Mammary epithelial cell (primary cell): ENCODE measurements at regions not wholly inside any gene's neighbourhood (a gene's known extent, or its start where the extent isn't known, plus 50 kb on each side); places are given as distances from the start of the nearest gene placed in this dataset.

ENCODE experiments used
- EZH2 ChIP-seq: IDR thresholded peaks from 2 replicates; pipeline ENCODE4 v1.6.1; 2012; ENCODE audit warnings: low read length, inconsistent platforms, borderline replicate concordance
- TF ChIP-seq, protein P1 (sequence below), 2 donors: IDR thresholded peaks in 1 of 2; conservative IDR thresholded peaks in 1 of 2; 2 replicates each; pipeline ENCODE4 v1.5.1; 2011 to 2012; ENCODE audit warnings: inconsistent platforms in 2 of 2, low read length in 2 of 2, mild to moderate bottlenecking in 2 of 2, control low read depth in 1 of 2, low read depth in 1 of 2; ENCODE audit not compliant: insufficient read depth in 1 of 2; ENCODE audit errors: extremely low read depth in 1 of 2

GRCh38 chr7:128170461-128170860 lies 70.6 kb upstream of the LEP start:
- TF ChIP-seq, protein P1, sequence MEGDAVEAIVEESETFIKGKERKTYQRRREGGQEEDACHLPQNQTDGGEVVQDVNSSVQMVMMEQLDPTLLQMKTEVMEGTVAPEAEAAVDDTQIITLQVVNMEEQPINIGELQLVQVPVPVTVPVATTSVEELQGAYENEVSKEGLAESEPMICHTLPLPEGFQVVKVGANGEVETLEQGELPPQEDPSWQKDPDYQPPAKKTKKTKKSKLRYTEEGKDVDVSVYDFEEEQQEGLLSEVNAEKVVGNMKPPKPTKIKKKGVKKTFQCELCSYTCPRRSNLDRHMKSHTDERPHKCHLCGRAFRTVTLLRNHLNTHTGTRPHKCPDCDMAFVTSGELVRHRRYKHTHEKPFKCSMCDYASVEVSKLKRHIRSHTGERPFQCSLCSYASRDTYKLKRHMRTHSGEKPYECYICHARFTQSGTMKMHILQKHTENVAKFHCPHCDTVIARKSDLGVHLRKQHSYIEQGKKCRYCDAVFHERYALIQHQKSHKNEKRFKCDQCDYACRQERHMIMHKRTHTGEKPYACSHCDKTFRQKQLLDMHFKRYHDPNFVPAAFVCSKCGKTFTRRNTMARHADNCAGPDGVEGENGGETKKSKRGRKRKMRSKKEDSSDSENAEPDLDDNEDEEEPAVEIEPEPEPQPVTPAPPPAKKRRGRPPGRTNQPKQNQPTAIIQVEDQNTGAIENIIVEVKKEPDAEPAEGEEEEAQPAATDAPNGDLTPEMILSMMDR (conservative IDR thresholded peaks at IDR 0.05 in 1 of 2, IDR thresholded peaks at IDR 0.05 in 1 of 2; ENCODE audit: extremely low read depth in 1 of 2, insufficient read depth in 1 of 2, low read depth in 1 of 2, low read length in 2 of 2): no peak
- TF ChIP-seq EZH2: no peak
